ENCODE measurements at regions not wholly inside any gene's neighbourhood (a gene's known extent, or its start where the extent isn't known, plus 50 kb on each side); places are given as distances from the start of the nearest gene placed in this dataset.

DNA sequence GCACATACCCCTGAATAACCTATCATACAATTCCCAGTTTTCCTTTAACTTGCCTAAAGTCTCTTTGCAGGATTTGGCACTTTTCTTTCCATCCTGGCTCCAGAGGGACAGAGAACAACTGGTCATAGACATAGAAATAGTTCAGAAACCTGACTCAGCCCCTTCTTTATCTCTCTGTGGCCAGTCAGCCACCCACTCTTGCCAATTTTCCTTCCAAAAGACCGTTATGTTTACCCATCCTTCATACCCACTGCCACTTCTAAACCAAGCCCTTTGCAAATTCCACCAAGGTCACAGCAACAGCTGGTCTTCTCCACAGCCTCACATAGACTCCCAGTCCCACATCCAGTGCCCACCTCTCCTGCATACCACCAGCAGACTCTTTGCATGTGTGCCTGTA lies 127.2 kb upstream of the FGGY start:
- no peak for DNase-seq (ENCODE audit: low spot score)

GRCh38 chr1:59170659-59171058 lies 126.2 kb upstream of the FGGY start:
- no peak for DNase-seq (ENCODE audit: low spot score)

- no peak for DNase-seq (ENCODE audit: low spot score)
These were observed 125.1 kb upstream of the FGGY start for GRCh38 chr1:59171788-59172187.

DNA sequence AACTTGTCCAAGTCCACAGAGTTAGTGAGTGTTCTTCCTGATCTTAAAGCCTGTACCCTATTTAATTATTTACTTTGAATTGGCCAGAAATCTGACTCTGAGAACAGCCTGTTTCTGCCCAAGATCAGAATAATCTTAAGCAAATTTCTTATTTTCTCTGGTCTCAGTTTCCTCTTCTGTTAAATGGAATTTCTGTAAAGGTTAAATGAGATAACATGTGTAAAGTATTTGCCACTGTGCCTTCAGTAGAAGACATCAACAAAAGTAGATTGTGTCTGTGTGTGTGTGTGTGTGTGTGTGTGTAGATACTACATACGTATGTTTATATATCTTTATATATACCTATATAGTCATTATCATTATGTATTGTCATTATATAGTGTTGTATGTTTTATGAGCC lies 124.2 kb upstream of the FGGY start:
- DNase-seq (ENCODE audit: low spot score), result no peak

DNA sequence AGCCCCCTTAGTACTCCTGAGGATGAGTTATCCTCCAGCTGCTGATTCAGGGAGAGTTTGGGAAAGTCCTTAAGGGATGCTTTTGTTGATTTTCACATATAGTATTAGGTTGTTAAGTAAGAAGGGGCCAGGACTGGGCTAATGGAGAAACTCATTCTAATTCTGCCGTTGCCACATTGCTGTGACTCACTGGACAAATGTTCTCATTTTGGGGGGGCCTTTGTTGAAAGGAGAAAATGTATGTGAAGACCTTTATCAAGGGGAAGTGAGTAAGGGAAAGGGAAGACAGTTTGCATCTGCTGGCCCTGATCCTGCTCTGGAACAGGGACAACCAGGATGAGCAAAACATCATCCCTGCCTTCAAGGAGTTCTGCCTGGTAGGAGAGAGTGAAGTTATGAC lies 123.2 kb upstream of the FGGY start:
- DNase-seq (ENCODE audit: low spot score), result no peak

GRCh38 chr1:59176471-59176870 lies 120.4 kb upstream of the FGGY start:
- no peak for DNase-seq (ENCODE audit: low spot score)

DNA sequence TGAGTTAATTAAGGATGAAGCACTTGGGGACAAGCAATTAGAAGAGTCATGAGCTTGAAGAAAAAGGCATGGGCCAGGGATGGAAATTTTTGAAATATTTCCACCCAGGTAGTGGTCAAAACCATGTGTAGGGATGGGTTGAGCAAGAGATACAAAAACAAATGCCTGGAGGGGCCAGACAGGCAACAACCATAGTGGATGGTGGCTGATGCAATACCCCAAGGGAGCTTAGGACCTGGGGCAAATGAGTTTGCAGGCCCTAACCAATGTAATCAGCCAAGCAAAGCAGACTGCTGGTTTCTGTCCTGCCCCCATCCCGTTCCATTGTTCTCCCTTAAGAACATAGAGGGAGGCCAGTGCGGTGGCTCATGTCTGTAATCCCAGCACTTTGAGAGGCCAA lies 119.1 kb upstream of the FGGY start:
- DNase-seq (ENCODE audit: low spot score), result no peak

DNA sequence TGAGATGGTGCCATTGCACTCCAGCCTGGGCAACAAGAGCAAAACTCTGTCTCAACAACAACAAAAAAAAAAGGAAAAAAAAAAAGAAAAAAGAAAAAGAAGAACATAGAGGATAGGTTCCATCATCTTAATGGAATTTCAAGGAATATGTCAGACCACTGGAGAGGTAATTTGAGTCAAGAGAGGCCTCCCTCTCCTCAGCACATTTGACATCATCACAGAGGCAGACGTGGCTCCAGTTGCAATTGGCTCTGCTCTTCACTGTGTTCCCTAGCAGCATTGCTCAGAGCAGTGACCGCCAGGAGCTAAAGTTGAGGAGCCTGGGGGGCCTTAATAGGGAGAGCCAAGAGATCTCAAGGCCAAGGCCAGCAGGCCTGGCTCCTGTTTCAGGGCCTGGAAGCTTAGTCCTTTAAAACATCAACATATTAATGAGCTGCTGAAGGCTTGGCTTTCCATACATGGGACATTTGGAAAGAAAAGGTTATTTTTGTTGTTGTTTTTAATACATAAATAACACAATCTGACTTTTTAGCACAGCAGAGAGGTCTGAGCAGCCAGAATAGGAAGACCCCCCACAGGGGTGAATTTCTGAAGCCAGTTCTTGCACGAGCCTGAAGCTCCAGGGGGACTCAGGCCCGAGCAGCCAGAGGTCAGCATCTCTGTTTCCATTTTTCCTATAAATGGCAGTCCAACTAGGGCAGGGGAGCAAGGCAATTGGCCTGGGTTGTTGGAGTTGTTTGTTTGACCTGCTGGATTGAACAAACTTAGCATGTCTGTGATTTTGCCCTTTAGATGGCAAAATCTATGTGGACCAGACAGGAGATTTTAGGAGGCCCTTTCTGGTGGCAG lies 118.3 kb upstream of the FGGY start:
- DNase-seq (ENCODE audit: low spot score), result no peak

DNA sequence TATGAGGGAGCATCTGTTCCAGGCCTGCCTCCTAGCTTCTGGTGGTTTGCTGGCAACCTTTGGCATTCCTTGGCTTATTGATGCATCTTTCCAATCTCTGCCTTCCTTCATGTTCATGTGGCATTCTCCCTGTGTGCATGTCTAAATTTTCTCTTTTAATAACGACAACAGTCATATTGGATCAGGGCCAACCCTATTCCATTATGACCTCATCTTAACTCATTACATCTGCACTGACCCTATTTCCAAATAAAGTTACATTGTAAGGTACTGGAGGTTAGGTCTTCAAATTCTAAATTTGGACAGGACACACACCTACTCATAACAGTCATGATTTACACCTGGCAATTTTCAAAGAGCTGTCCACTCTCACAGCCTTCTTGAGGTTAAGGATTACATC lies 117.2 kb upstream of the FGGY start:
- DNase-seq (ENCODE audit: low spot score), result no peak

DNA sequence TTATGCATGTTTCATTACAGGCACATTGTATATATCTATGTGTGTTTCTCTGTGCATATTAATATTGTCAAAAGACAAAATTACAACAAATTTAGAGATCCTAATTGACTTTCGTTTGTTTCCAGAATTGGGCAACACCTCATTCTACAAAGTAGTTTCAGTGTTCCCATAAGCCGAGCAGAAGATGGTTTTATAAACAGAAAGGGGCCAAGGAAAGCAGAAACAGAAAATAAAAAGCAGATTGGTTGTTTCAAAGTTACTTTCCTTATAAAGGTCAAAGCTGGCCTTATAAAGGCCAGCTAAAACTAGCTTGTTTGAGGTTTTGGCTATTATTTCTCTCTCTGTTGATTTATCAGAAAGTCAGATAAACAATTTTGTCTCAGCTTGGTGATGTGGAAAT lies 116.2 kb upstream of the FGGY start:
- DNase-seq (ENCODE audit: low spot score), result no peak

- DNase-seq (ENCODE audit: low spot score), result no peak
These were observed 113.1 kb upstream of the FGGY start for GRCh38 chr1:59183749-59184317.

DNA sequence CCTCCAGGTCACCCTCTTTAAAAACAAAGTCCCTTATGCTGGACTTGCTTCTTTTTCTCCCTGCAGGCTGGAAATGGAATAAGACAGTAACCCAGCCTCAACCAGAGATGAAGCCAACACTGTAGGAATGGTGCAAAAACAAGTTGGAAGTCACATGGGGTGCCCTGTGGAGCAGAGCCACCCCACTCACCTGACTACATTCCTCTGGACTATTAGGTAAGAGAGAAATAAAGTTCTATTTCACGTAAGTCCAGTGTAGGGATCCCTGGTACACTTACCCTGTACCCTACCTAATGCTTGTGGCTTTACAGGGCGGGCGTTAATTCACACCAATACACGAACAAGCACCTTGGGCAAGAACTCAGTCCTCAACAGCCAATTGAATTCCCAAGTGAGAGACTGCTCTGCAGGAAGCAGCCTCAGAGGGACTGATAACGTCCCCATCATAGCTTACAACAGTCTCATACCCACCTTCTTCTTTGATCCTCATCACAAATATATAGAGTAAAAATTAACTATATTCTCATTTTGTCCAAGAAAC lies 112.5 kb upstream of the FGGY start:
- no peak for DNase-seq (ENCODE audit: low spot score)

GRCh38 chr1:59185163-59185860 lies 111.6 kb upstream of the FGGY start:
- DNase-seq (ENCODE audit: low spot score), result no peak

- no peak for DNase-seq (ENCODE audit: low spot score)
These were observed 110.2 kb upstream of the FGGY start for GRCh38 chr1:59186656-59187055.

DNA sequence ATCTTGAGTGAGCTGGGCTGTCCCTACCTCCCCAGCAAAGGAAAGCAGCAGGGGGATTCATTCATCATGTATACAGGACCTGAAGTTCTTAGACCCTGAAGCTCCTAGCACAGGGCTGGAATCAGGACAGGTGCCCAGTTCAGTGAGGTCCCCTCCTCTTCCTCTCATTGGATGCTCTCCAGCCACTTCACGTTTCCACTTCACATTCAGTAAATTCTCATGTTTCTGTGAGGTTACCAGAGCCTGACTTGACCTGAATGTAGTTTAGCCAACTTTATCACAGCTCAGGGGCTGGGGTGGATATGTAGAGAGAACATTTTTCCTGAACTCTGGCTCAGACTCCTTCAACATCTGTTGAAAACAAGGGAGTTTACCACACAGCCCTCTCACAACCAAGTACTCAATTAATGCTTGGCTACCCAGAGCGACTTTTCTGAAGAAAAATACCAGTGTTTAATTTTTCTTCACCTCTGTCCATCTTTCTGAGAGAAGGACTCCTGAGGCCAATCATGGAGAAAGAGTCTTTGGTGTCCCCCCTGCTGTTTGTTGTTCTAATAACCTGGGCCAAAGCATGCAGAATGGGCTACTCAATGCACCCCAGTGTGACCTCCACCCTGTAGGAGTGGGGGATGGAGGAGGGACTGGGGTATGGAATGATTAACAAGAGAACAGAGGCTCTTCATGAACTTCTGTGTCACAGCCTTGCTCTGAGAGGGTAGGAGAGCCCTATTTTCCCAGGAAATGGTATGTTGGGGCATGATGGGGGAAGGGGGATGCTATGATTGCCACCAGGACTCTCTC lies 108.3 kb upstream of the FGGY start:
- DNase-seq (ENCODE audit: low spot score), result no peak

DNA sequence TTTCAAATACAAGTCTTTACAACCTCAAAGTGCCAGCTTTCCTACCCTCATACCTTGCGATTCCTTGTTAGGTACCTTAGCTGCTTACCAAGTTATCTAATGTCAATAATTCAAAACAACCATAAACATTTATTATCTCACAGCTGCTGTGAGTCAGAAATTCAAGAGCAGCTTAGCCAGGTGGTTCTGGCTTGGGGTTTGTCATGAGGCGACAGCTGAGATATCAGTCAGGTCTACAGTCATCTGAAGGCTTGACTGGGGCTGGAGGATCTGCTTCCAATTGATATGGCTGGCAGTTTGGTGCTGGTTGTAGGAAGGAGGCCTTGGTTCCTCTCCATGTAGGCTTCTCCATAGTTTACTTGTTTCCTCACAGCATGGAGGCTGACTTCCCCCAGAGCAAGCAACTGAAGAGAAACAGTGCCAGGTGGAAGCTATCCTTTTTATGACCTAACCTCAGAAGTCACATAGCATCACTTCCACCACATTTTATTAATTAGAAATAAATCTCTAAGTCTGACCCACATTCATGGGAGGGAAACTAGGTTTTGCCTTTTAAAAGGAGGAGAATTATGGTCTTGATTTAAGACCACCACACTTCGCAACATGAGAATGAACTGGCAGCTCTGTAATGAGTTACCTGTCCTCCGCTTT lies 103.3 kb upstream of the FGGY start:
- DNase-seq (ENCODE audit: low spot score), result peak; percentile 23

- DNase-seq (ENCODE audit: low spot score), result peak; percentile 11
These were observed 102.3 kb upstream of the FGGY start for GRCh38 chr1:59194621-59195020.

- no peak for DNase-seq (ENCODE audit: low spot score)
These were observed 101.7 kb upstream of the FGGY start for GRCh38 chr1:59195151-59195550.

GRCh38 chr1:59198564-59198963 lies 98.3 kb upstream of the FGGY start:
- DNase-seq (ENCODE audit: low spot score), result no peak

- DNase-seq (ENCODE audit: low spot score), result no peak
These were observed 97.7 kb upstream of the FGGY start for GRCh38 chr1:59199147-59199546.

DNA sequence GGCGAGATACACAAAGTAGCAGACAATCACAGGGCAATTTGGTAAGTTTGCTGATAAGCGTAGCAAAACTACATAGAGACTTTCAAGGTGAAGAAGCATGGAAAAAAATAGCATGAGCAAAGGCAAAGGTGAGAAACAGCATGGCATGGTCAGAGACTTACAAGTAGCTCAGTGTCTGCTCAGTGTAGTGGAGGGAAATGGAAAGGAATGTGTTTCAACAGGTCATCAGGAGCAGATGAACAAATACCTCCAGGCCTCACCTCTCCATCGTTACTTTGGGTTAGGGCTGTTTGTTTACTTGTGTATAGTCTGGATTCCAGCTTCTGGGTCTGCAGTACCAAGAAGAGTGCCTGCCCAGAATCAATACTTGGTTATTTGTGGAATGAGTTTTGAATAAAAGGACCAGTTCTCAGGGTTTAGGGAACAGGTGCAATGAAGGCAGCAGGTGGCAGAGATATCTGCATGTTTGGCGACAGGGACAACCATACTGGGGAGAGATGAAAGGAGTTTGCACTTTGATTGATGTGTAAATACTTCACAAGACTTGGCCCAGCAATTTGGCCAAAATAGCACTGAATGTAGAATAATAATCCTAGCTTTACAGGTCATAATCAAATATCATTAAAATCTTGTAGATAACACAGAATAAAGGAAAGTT lies 97.0 kb upstream of the FGGY start:
- no peak for DNase-seq (ENCODE audit: low spot score)

Measured in HT-29 (cell line).